GM21529 (cell line): ENCODE measurements at regions not wholly inside any gene's neighbourhood (a gene's known extent, or its start where the extent isn't known, plus 50 kb on each side); places are given as distances from the start of the nearest gene placed in this dataset.

ENCODE experiments used
- ATAC-seq: cut with Tn5 transposase; IDR thresholded peaks from one replicate; pipeline ENCODE4 v1.9.1; 2021; ENCODE audit not compliant: unreplicated experiment

DNA sequence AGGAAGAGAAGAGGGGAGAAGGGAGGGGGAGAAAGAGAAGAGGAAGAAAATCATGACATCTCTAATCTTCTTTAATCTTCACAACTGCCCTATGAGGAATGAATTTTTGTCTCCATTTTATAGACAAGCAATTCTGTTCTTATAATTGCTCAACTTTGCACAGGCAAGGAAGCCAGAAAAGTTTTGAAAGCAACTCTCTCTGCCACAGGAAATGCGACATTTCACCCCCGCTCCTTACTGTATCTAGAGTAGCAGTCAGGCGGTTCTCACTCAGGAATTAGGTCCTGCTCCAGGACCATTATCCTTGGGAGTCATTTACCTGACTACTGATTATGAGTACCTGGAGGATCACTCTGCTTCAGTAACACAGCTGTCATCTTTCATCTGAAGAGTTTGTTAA, 69.2 kb upstream of the FAM9A start:
- no peak for ATAC-seq

DNA sequence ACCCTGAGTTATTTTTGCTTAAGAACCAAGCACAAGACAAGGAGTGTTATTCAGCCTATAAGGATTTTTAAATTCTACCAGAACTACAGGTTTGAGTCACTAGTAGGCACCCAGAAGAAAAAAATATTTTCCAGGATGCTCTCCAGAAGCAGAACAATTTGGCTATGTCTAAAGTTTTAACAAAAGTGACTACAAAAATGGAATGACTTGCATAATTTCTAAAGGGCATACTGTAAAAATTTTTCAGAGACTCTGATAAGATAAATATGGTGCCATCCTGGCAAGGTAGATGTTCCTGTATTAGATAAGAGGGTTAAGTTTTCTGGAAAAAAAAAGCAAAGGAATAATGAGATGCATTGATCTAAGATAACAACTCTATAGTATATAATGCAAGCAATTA, 68.6 kb upstream of the FAM9A start:
- ATAC-seq, result no peak

DNA sequence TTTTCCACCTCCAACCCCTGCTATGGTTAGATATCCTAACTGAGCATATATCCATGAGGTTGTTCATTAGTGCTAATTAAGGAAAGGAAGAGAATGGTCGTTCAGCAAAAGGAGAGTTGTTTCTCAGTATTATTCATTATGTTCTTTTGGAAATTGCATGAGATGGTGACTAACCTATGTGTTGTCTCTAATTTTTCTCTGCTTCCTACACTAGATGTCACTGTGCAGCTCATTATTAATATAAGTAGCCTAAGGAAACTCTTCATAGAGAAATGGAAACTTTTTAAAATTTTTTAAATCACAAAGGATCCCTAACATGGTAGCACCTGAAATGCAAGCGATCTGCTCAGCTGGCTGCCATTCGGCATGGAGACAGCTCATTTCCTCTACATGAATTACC, 67.7 kb upstream of the FAM9A start:
- no peak for ATAC-seq

DNA sequence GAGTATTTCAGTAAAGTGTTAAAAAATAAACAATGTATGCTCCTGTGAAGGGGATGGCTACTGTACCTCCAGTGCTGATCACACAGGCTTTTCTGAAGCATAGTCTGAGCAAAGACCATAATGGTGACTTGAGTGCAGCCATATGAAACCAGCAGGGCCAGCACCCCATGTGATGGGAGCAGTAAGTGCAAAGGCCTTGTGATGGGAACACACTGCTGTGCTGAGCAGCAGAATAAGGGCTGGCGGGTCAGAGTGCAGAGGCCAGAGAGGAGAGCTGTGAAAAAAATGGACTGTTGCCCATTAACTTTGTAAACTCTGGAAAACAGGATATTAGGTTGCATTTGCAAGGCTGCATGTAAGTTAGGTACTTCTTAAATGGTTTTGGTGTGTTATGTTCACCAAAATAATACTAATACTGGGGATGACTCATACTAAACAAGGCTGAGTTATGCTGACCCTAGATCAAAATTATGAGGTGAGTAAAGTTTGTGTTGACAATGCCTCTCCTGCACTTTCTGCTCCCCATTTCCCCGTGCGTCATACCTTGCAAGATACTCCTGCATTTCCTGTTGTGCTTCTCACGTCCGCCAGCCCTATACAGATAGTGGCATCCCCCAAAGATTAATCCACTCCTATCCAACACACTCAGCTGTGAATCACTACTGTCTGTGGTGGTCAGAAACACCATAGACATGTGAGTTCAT, 67.0 kb upstream of the FAM9A start:
- ATAC-seq, result no peak

DNA sequence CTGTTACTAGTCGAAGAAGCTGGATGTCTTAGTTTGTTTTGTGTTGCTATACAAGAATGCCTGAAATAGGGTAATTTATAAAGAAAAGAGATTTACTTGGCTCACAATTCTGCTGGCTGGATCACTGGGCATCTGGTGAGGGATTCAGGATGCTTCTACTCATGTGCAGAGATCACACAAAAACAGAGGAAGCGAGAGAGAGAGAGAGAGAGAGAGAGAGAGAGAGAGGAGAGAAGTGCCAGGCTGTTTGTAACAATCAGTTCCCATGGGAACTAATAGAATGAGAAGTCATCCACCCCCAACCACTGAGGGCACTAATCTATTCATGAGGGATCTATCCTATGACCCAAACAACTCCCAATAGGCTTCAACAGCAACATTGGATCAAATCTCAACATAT, 66.2 kb upstream of the FAM9A start:
- ATAC-seq, result no peak

DNA sequence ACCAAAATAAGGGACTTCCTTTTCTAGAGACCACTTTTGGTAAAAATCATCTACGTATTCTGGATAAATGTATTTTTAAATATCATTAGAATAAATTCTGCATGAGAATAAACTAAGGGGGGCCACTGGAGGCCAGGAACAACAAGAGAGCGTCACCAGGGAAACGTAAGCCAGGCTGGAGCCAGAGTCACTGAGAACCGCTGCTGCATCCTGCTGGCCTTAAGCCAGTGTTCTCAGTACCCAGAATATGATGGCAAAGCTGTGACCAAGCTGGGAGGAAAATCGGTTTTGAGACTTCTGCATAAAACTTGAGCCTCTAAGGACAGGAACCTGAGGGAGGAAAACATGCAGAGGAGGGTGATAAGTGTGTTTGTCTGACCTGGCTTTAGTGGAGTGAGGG, 63.0 kb upstream of the FAM9A start:
- no peak for ATAC-seq

DNA sequence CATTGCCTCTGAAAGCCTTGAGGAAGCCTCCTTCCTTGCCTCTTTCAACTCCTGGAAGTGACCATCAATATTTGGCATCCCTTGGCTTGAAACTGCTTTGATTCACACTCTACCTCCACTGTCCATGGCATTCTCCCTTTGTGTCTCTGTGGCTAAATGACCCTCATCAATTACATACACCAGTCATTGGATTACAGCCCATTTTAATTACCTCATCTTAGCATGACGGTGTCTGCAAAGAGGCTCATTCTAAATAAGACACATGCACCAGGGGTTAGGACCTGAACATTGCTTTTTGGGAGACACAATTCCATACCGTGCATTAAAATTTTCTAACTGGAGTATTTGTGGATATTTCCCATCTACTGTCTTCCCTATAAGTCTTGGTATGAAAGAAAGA, 60.7 kb upstream of the FAM9A start:
- no peak for ATAC-seq

DNA sequence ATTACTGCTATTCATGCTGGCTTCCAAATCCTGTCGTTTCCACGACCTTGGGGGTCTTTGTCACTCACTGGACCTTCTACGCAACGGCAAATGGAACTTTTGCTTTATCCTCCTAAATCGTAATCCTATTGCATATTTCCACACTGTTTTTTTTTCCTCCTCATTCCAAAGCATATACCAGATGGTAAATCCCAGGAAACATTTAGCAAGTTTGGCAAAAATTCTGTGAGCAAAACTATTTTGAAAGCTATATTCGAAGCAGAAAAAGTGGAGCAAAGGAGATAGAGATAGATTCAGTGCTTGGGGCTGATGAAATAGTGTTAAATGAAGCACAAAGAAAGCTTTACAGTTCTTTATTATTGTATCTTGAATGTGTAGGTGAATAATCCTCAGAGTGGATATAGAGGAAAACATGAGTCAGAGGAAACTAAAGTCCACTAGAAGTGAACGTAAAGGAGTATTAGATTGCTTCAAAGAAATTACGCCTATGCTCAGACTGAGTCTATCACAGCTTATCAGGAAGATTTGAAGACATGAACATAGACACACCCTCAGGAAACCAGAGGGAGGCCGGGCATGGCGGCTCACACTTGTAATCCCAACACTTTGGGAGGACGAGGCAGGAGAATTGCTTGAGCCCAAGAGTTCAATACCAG, 50.2 kb upstream of the FAM9A start:
- ATAC-seq, result no peak
